Mesendoderm (in vitro differentiated cells): ENCODE measurements at regions not wholly inside any gene's neighbourhood (a gene's known extent, or its start where the extent isn't known, plus 50 kb on each side); places are given as distances from the start of the nearest gene placed in this dataset.

Experiments
- DNase-seq: peaks from one replicate; pipeline ENCODE4 v3.0.0; 2013
- H2AK5ac ChIP-seq: 2 replicates; pipeline ENCODE4 v1.6.1; 2013; ENCODE audit warnings: low read length, inconsistent platforms
- H2BK120ac ChIP-seq: 2 replicates; pipeline ENCODE4 v1.6.1; 2013; ENCODE audit warnings: low read depth, mild to moderate bottlenecking, low read length, moderate library complexity, mixed read lengths
- H2BK15ac ChIP-seq: replicated peaks from 2 replicates; pipeline ENCODE4 v1.6.1; 2013; ENCODE audit warnings: low read depth, mild to moderate bottlenecking, moderate library complexity
- H2BK5ac ChIP-seq: 2 replicates; pipeline ENCODE4 v1.6.1; 2013; ENCODE audit warnings: low read length, inconsistent platforms
- H3K18ac ChIP-seq: 2 replicates; pipeline ENCODE4 v1.6.1; 2013; ENCODE audit warnings: mild to moderate bottlenecking, low read length, mixed read lengths
- H3K23ac ChIP-seq: one replicate; pipeline ENCODE4 v1.6.1; 2013; ENCODE audit warnings: low read length
- H3K27ac ChIP-seq: 2 replicates; pipeline ENCODE4 v1.5.1; 2013; ENCODE audit warnings: low read depth, mild to moderate bottlenecking, inconsistent platforms, low read length, moderate library complexity
- H3K27me3 ChIP-seq: 2 replicates; pipeline ENCODE4 v1.6.1; 2013; ENCODE audit warnings: low read length, control low read depth, mild to moderate bottlenecking, inconsistent platforms; ENCODE audit not compliant: insufficient read depth, poor library complexity
- H3K36me3 ChIP-seq: 2 replicates; pipeline ENCODE4 v1.6.1; 2013; ENCODE audit warnings: low read length, inconsistent platforms; ENCODE audit not compliant: control insufficient read depth, insufficient read depth
- H3K4ac ChIP-seq: one replicate; pipeline ENCODE4 v1.6.1; 2013; ENCODE audit warnings: low read depth, mild to moderate bottlenecking, low read length, moderate library complexity
- H3K4me1 ChIP-seq: 2 replicates; pipeline ENCODE4 v1.6.1; 2013; ENCODE audit warnings: low read depth, low read length, inconsistent platforms; ENCODE audit not compliant: control insufficient read depth
- H3K4me2 ChIP-seq: 2 replicates; pipeline ENCODE4 v1.6.1; 2013; ENCODE audit warnings: low read length
- H3K4me3 ChIP-seq: 2 replicates; pipeline ENCODE4 v1.5.1; 2013; ENCODE audit warnings: mild to moderate bottlenecking, low read length
- H3K56ac ChIP-seq: one replicate; pipeline ENCODE4 v1.6.1; 2013; ENCODE audit warnings: low read length
- H3K79me1 ChIP-seq: 2 replicates; pipeline ENCODE4 v1.6.1; 2013; ENCODE audit warnings: low read length, inconsistent platforms
- H3K79me2 ChIP-seq: 2 replicates; pipeline ENCODE4 v1.6.1; 2013; ENCODE audit warnings: mild to moderate bottlenecking, low read length; ENCODE audit not compliant: control insufficient read depth, insufficient read depth
- H3K9ac ChIP-seq: 2 replicates; pipeline ENCODE4 v1.6.1; 2013; ENCODE audit warnings: low read length, inconsistent platforms
- H4K5ac ChIP-seq: one replicate; pipeline ENCODE4 v1.6.1; 2013; ENCODE audit warnings: low read length
- H4K8ac ChIP-seq: one replicate; pipeline ENCODE4 v1.6.1; 2013; ENCODE audit warnings: low read depth, mild to moderate bottlenecking, control low read depth, low read length, moderate library complexity
- WGBS: extraction: QIAGEN DNeasy Blood & Tissue Kit; methylation state at CpG from one replicate; pipeline ENCODE4 v1.1.7; 2013; ENCODE audit warnings: low lambda C conversion rate, missing lambda C conversion rate; ENCODE audit not compliant: insufficient coverage; ENCODE audit errors: extremely low coverage; 5-methylcytosine and 5-hydroxymethylcytosine counted together

DNA sequence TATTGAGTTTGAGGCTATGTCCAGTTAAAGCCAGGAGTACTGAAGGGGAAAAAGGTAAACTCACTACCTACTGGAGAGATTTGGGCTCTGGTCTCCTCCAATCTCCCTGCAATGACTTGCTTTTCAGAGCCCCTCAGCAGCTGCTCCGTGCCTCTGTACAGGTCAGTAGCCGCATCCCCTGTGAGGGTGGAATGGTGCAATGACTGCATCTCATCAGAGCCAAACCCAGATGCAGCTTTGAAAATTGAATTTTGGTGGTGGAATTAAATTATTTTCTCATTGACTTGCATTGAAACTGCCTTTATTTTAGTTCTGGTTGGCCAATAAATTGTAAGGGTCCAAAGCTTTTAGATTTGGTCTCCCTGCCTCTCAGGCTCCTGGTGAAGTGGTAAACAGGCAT lies 166.7 kb downstream of the DLL1 start:
- DNase-seq: no peak
- no peak overlapping the region for H3K23ac ChIP-seq
- no peaks in the 10 kb centered on the region for H3K27me3 ChIP-seq
- no peak overlapping the region for H2BK120ac ChIP-seq
- H2BK15ac ChIP-seq: no peak overlapping the region
- no peak overlapping the region for H4K8ac ChIP-seq
- H3K79me1 ChIP-seq: no peaks in the 10 kb centered on the region
- no peak overlapping the region for H4K5ac ChIP-seq
- H3K4me1 ChIP-seq: no peaks in the 10 kb centered on the region
- WGBS: no CpG with 5 or more reads among the region's 2 CpGs
- no peak overlapping the region for H3K9ac ChIP-seq
- no peak overlapping the region for H2AK5ac ChIP-seq
- H3K4me3 ChIP-seq: no peak overlapping the region
- no peak overlapping the region for H3K27ac ChIP-seq
- no peak overlapping the region for H2BK5ac ChIP-seq
- H3K79me2 ChIP-seq: no peaks in the 10 kb centered on the region
- no peak overlapping the region for H3K4me2 ChIP-seq
- no peak overlapping the region for H3K4ac ChIP-seq
- H3K18ac ChIP-seq: peak overlapping the region; percentile 23
- H3K56ac ChIP-seq: no peak overlapping the region
- no peaks in the 10 kb centered on the region for H3K36me3 ChIP-seq

- Histone ChIP-seq H3K4me2 (no peak overlapping the region), H2AK5ac (no peak overlapping the region), H3K36me3 (no peaks in the 10 kb centered on the region), H3K9ac (no peak overlapping the region), H2BK5ac (no peak overlapping the region), H3K4me1 (no peaks in the 10 kb centered on the region), H3K79me2 (no peaks in the 10 kb centered on the region), H3K79me1 (no peaks in the 10 kb centered on the region), H2BK15ac (no peak overlapping the region), H3K27me3 (no peaks in the 10 kb centered on the region), H2BK120ac (no peak overlapping the region), H4K8ac (no peak overlapping the region), H3K27ac (no peak overlapping the region), H3K56ac (no peak overlapping the region), H3K4me3 (no peak overlapping the region), H3K4ac (no peak overlapping the region), H3K23ac (no peak overlapping the region), H3K18ac (no peak overlapping the region), H4K5ac (no peak overlapping the region)
- WGBS: no CpG with 5 or more reads among the region's 1 CpG
- peak; percentile 78 for DNase-seq
Measured at GRCh38 chr6:170122651-170123050, 168.2 kb downstream of the DLL1 start.

DNA sequence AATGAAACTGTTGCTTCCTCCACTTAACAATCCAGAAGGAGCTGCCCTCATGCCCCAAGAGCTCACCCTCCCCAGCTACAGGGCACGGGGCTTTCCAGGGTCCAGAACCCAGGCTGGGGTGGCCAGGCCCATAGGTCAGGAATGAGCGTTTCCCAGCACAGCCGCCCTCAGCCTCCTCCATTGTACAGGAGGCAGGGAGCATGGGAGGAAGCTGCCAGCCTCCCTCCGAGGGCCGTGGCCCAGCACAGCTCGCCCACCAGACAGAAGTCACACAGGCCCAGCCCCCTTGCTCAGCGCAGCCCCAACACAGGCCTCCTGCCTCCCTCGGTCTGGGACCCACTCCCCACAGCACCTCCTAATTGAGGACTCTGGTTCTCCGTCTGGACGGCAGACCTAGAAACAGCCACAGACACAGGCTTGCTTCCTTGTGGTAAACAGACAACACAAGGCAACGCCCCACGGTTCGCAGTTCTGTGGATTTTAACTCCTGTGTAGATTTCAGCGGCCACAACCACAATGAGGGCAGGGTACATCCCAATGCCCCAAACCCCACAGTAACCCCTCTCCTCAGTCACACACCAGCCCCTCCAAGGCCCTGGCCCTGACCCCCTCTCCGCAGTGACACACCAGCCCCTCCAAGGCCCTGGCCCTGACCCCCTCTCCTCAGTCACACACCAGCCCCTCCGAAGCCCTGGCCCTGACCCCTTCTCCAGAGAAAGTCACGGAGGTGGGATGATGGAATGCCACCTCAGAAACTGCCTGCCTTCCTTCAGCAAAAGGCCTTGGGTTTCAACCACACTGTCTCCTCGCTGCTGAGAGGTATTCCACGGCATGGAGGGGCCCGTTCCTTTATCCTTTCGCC lies 173.5 kb downstream of the DLL1 start:
- no peaks in the 10 kb centered on the region for H3K4me1 ChIP-seq
- H3K56ac ChIP-seq: no peak overlapping the region
- no peak overlapping the region for H4K8ac ChIP-seq
- no peaks in the 10 kb centered on the region for H3K36me3 ChIP-seq
- no peak overlapping the region for H3K4me3 ChIP-seq
- H4K5ac ChIP-seq: no peak overlapping the region
- no peak overlapping the region for H2AK5ac ChIP-seq
- no peaks in the 10 kb centered on the region for H3K27me3 ChIP-seq
- H3K23ac ChIP-seq: no peak overlapping the region
- no peak for DNase-seq
- no peaks in the 10 kb centered on the region for H3K79me2 ChIP-seq
- H2BK120ac ChIP-seq: no peak overlapping the region
- no peak overlapping the region for H3K27ac ChIP-seq
- no peak overlapping the region for H2BK15ac ChIP-seq
- no peak overlapping the region for H3K9ac ChIP-seq
- no peak overlapping the region for H2BK5ac ChIP-seq
- H3K4me2 ChIP-seq: no peak overlapping the region
- WGBS: no CpG with 5 or more reads among the region's 21 CpGs
- H3K18ac ChIP-seq: no peak overlapping the region
- no peak overlapping the region for H3K4ac ChIP-seq
- H3K79me1 ChIP-seq: no peaks in the 10 kb centered on the region

DNA sequence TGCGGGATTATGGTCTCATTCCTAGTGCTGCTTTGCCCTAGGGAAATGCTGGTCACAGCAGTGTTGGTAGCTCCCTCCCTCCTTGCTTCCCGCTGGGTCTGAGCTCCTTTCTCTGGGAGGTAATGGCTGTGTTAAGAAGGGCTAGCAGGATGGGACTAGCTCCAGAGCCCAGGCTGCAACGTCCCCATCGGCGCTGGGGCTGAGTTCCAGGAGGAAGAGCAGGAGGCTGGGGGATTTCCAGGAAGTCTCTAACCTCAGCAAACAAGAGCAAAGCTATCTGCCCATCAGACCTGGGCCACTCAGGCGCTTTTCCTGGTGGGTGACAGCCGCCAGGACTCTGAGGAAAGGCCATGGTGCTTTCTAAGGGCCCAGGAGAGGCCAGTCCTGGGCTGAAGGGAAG lies 174.2 kb downstream of the DLL1 start:
- Histone ChIP-seq H2AK5ac (no peak overlapping the region), H2BK5ac (no peak overlapping the region), H3K4me3 (no peak overlapping the region), H3K9ac (no peak overlapping the region), H4K8ac (no peak overlapping the region), H3K4ac (no peak overlapping the region), H3K79me2 (no peaks in the 10 kb centered on the region), H3K36me3 (no peaks in the 10 kb centered on the region), H3K23ac (no peak overlapping the region), H3K4me1 (no peaks in the 10 kb centered on the region), H3K27ac (no peak overlapping the region), H3K18ac (no peak overlapping the region), H3K56ac (no peak overlapping the region), H4K5ac (peak overlapping the region; percentile 77), H3K79me1 (no peaks in the 10 kb centered on the region), H3K4me2 (no peak overlapping the region), H2BK15ac (no peak overlapping the region), H2BK120ac (no peak overlapping the region), H3K27me3 (no peaks in the 10 kb centered on the region)
- DNase-seq: no peak
- no CpG with 5 or more reads among the region's 7 CpGs for WGBS

DNA sequence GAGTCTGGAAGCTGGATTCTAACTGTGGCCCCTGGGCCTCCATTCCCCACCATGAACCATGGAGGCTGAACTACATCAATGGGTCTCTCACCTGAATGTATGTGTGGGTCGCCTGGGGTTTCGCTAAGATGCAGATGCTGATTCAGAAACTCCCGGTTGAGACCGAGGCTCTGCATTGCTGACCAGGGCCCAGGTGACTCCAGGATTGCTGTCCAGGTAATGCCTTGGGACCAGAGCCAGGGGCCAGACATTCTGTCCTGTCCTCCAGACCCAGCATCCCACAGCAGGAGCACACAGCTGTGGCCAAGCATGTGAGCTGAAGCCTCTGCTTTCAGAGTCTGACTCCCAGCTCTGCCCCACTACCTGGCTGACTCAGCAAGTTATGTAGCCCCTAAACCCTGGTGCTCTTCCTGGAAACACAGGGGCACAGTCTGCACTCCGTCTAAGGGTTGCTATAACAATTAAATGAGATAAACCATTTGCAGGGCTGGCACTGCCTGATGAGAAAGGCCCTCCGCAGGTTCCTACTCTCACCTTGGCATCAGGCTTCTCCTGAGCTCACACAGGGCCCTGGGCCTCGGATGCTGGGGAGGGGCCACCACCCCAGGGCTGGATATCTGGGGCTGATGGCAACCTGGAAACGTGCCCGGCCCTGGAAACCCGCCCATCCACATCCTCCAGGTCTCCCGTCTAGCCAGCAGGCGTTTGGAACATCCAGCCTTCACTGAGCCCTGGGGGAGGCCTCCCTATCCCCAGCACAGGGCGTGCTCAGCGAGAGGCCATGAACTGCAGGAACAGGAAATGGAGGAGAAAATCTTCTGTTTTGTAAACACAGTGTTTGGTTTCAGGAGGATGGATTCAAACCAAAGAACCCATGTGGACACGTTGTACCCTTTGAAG lies 175.7 kb downstream of the DLL1 start:
- Histone ChIP-seq H2BK5ac (no peak overlapping the region), H3K79me2 (no peaks in the 10 kb centered on the region), H2BK120ac (no peak overlapping the region), H2AK5ac (no peak overlapping the region), H3K79me1 (no peaks in the 10 kb centered on the region), H3K4me3 (no peak overlapping the region), H3K56ac (no peak overlapping the region), H3K27me3 (no peaks in the 10 kb centered on the region), H3K23ac (no peak overlapping the region), H3K4me1 (no peaks in the 10 kb centered on the region), H3K18ac (no peak overlapping the region), H4K5ac (no peak overlapping the region), H2BK15ac (no peak overlapping the region), H3K36me3 (no peaks in the 10 kb centered on the region), H3K4me2 (no peak overlapping the region), H3K4ac (no peak overlapping the region), H3K9ac (no peak overlapping the region), H3K27ac (no peak overlapping the region), H4K8ac (no peak overlapping the region)
- WGBS: no CpG with 5 or more reads among the region's 15 CpGs
- DNase-seq: peak; percentile 10
